ENCODE measurements at regions not wholly inside any gene's neighbourhood (a gene's known extent, or its start where the extent isn't known, plus 50 kb on each side); places are given as distances from the start of the nearest gene placed in this dataset.

DNA sequence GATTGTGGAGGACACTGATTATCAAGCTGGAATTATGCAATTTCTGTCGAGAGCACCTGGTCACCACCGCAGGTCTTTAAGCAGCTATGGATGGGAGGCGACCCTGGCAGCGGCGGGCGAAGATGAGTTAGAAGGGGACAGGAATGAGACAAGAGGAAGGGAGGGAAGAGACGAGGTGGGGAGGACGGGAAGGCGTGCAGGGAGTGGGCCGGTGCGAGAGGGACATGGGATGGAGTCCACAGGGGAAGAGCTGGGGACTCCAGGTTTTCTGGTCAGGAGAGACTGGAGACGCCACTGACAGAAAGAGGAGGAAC lies 192.3 kb downstream of the MELK start:
- no peak for TF ChIP-seq POLR2AphosphoS5 (IDR thresholded peaks at IDR 0.05; ENCODE audit: low read depth)
- TF ChIP-seq, protein P1, sequence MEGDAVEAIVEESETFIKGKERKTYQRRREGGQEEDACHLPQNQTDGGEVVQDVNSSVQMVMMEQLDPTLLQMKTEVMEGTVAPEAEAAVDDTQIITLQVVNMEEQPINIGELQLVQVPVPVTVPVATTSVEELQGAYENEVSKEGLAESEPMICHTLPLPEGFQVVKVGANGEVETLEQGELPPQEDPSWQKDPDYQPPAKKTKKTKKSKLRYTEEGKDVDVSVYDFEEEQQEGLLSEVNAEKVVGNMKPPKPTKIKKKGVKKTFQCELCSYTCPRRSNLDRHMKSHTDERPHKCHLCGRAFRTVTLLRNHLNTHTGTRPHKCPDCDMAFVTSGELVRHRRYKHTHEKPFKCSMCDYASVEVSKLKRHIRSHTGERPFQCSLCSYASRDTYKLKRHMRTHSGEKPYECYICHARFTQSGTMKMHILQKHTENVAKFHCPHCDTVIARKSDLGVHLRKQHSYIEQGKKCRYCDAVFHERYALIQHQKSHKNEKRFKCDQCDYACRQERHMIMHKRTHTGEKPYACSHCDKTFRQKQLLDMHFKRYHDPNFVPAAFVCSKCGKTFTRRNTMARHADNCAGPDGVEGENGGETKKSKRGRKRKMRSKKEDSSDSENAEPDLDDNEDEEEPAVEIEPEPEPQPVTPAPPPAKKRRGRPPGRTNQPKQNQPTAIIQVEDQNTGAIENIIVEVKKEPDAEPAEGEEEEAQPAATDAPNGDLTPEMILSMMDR (conservative IDR thresholded peaks at IDR 0.05; ENCODE audit: low read depth in 2 of 2): no peak
- no peak for TF ChIP-seq EZH2phosphoT487 (IDR thresholded peaks at IDR 0.05; ENCODE audit: unreplicated experiment)
- no peak for TF ChIP-seq EZH2 (IDR thresholded peaks at IDR 0.05; ENCODE audit: low read depth, unreplicated experiment)
- TF ChIP-seq, protein P2, sequence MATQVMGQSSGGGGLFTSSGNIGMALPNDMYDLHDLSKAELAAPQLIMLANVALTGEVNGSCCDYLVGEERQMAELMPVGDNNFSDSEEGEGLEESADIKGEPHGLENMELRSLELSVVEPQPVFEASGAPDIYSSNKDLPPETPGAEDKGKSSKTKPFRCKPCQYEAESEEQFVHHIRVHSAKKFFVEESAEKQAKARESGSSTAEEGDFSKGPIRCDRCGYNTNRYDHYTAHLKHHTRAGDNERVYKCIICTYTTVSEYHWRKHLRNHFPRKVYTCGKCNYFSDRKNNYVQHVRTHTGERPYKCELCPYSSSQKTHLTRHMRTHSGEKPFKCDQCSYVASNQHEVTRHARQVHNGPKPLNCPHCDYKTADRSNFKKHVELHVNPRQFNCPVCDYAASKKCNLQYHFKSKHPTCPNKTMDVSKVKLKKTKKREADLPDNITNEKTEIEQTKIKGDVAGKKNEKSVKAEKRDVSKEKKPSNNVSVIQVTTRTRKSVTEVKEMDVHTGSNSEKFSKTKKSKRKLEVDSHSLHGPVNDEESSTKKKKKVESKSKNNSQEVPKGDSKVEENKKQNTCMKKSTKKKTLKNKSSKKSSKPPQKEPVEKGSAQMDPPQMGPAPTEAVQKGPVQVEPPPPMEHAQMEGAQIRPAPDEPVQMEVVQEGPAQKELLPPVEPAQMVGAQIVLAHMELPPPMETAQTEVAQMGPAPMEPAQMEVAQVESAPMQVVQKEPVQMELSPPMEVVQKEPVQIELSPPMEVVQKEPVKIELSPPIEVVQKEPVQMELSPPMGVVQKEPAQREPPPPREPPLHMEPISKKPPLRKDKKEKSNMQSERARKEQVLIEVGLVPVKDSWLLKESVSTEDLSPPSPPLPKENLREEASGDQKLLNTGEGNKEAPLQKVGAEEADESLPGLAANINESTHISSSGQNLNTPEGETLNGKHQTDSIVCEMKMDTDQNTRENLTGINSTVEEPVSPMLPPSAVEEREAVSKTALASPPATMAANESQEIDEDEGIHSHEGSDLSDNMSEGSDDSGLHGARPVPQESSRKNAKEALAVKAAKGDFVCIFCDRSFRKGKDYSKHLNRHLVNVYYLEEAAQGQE (IDR thresholded peaks at IDR 0.05; ENCODE audit: unreplicated experiment): no peak

All from GM23338 (cell line).